ENCODE measurements at regions not wholly inside any gene's neighbourhood (a gene's known extent, or its start where the extent isn't known, plus 50 kb on each side); places are given as distances from the start of the nearest gene placed in this dataset.

DNA sequence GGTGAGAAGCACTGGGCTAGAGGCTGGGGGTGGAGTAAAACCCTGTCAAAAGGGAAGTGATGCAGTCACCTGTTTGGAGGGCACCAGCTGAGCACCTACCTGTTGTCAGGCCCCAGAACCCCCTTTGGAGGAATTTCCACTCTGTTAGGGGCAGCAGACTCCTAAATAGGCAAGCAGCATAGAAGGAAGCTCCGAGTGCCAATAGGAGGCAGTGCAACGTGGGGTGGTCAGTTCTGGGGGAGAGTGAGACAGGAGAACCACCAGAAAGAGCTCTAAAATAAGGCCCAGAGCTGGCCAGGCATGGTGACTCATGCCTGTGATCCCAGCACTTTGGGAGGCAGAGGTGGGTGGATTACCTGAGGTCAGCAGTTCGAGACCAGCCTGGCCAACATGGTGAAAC is 203.7 kb upstream of the ZC3H12A start:
- no peak for ATAC-seq
- DNase-seq (ENCODE audit: low spot score): no peak

DNA sequence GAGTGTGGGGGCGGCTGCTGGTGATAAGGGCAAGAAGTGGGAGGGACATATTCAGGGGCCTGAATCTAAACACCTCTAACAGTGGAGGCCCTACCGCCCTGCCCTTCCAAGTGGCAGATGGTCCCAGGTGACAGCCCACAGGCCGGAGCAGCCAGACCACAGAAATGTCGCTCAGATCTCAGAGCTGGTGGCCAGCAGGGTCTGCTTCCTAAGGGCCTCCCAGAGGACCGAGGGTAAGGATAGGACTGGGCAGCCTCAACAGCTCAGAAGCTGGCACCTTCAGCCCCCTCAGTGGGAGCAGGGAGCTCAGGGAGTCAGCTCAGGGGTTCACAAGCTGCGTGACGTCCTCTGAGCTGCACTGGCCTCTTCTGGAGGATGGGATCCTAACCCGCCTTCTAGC is 201.8 kb upstream of the ZC3H12A start:
- DNase-seq (ENCODE audit: low spot score): no peak
- no peak for ATAC-seq

DNA sequence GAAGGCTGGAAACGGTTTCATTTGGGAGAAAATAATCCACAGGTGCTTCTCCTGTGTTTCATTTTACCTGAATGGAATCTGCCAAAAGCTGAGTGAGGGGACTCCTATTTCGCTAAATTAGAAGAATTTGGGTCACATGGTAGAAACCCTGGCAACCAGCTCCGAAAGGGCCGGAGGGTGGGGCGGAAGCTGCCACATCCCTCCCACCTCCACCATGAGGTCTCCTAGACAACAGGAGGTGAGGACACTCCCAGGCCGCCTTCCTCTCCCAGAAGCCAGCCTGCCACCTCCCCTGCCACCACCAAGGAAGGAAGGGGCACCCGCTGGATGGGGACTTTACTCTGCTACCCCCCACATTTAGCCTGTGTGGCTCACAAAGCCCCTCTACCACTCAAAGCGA is 199.9 kb upstream of the ZC3H12A start:
- no peak for DNase-seq (ENCODE audit: low spot score)

DNA sequence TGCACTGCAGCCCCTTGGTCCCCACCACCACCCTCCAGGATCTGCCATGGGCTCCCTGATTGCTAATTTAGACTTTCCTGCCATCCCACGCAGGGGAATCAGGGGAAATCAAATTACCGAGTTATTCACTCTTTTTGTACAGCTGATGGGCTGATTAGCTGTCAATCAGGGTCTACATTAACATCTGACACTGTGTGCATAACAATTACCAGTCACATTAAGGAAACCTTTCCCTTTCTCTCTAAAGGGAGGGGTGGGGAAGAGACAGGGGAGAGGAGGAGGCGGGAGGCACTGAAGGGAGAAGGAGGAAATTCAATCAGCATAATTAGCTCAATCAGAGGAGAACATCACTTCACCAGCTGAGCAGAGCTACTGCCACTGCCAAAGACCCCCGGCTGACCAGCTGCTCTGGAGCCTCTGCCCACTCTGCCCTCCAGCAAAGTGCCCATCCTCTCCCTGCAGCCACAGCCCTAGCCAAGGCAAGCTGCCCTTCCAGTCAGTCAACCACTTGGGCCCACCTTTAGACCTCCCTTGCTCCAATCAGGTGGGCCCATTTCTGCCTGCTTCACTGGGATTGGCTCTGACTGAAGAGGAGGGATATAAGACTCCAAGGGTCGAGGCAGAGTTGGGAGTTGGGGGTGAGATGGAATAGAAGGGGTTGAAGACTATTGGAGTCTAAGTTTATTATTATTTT is 199.3 kb upstream of the ZC3H12A start:
- ATAC-seq: no peak

More for the DNA sequence above, 199.9 kb upstream of the ZC3H12A start:
- no peak for ATAC-seq

DNA sequence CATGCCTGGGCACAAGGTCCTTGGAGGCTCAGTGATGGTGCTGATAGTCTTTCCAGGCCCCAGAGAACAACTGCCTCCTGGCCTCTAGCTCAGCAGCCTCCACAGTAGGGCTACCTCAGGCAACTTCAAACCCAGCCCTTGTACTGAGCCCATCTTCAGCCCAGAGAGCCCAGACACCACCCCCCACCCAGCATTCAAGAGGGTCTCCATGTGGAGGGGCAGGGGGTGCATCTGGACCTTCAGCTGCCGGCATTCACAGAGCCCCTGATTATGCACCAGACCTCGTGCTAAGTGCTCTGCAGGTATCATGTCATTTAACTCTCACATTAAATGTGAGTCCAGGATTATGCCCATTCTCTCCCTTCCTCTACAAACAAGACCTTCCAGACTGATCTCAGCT is 197.0 kb upstream of the ZC3H12A start:
- DNase-seq (ENCODE audit: low spot score) (no peak), ATAC-seq (no peak)

More for the DNA sequence above, 199.3 kb upstream of the ZC3H12A start:
- DNase-seq (ENCODE audit: low spot score): no peak

DNA sequence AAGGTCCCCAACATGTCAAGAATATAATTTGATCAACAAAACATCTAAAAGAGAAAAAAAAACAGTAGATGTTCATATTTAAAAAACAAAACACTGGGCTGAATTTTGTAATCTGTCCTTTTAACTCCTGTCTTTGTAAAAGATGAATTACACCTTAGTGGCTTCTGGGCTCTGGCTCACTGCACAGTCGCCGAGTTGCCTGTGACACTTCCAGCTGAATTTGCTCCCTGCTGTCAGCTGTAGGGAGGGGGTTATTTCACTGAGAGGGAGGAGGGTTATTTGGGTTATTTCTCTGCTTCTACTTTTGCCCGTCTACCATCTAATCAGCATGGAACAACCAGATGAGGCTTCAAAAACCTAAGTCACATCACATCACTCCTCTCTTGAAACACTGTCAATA is 193.0 kb upstream of the ZC3H12A start:
- DNase-seq (ENCODE audit: low spot score): no peak
- no peak for ATAC-seq

DNA sequence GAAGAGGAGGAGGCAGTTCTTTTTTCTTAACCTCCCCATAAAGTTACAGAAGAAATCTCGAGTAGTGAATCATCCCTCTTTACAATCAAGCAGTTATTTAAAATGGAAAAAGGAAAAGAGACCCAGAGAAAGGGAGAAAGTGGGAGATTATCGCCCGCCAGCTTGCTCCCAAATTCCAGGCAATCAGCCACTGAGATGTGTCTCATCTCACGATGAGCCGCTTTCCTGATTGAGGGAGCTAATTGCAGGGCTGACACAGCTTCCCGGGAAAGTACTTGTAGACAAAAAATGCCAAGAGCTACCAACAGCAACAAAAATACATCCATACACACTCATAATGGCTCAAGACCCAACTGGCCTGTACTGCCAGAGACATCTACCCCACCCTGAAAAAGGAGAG is 191.6 kb upstream of the ZC3H12A start:
- ATAC-seq (no peak), DNase-seq (ENCODE audit: low spot score) (no peak)

DNA sequence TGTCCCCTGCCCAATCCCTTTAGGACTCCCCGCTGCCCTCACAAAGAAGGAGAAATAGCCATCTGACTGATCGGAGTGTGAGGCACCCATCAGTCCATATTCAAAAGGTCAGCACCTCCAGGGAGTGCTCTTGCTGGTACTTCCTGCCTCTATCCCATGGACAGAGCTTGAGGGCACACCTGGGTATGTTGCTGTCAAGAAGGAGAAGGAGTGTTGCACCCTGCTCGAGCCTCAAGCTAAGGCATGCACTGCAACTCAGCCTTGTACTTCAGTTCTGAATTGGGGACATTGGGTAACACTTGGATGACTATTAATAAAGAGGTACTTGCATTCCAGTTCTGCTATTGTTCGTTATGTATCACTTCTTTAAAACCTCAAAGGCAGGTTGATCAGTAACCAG is 190.3 kb upstream of the ZC3H12A start:
- ATAC-seq: no peak

DNA sequence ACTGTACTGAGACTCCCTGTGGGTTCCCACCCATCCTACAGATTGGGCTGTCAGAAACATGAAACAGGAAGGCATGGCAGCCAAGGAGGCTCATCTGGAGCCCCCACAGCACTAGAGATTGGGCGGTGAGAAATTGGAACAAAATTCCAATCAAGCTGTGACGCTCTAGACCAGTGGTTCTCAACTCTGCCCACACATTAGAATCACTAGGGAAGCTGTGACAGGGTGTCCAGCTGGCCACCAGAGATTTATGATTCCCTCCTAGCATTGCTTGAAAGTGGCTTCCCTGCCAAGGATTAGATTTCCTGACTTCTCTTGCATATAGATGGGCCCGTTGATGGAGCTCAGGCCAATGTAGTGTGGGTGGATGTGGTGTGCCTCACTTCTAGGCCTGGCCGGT is 187.5 kb upstream of the ZC3H12A start:
- DNase-seq (ENCODE audit: low spot score) (no peak), ATAC-seq (no peak)

More for the DNA sequence above, 190.3 kb upstream of the ZC3H12A start:
- DNase-seq (ENCODE audit: low spot score): no peak

DNA sequence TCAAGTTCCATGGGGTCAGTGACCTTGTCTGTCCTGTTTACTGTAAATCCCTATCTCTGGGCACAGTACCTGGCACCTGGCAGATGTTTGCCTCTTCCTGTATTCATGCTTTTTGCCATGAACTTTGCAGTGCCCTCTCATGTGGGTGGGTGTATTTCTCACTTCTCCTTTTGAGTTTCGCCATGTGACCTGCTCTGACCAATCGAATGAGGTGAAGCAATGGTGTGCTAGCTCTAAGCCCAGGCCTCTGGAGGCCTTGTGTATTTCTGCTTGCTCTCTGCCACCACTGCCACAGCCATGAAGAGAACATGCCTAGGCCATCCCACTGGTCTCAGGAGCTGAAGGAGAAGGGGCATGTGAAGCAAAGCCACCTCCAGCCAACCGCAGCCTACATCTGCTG is 185.5 kb upstream of the ZC3H12A start:
- DNase-seq (ENCODE audit: low spot score): no peak
- no peak for ATAC-seq

DNA sequence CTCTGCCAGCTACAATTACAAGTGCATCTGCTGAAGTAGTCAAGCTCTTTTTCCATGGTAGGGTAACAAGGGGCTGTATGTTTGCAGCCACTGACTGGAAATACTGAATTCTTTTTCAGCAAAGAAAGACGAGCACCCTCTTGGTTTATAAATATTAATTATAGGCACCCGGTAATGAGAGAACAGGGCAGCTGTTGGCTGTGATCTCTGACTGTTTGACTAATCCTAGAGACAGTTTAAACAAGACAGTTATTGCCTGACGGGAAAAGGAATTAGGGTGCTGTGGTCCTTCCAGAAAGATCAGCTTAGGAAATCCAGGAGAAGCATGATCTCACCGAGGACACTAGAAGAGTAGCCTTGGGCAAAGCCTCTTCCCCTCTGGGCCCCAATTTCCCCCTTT is 183.7 kb upstream of the ZC3H12A start:
- ATAC-seq (no peak), DNase-seq (ENCODE audit: low spot score) (no peak)

DNA sequence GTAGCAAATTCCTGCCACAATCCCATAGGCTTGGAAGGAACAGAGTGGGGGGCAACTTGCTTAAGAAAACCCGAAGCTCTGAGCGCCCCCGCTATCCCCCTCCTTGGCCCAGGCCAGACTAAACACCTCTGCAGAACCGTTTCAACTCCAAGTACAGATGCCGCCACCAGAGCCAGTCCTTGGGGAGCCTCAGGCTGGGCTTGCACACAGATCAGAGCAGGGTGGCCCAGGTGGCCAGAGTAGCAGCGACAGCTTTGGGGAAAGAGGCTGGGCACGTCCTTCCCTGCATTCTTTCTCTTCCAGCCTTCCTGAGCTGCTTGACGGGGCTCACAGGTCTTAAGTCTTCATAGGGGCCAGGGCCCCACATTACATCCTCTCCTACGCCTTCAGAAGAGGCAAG is 181.6 kb upstream of the ZC3H12A start:
- DNase-seq (ENCODE audit: low spot score): no peak
- ATAC-seq: no peak

DNA sequence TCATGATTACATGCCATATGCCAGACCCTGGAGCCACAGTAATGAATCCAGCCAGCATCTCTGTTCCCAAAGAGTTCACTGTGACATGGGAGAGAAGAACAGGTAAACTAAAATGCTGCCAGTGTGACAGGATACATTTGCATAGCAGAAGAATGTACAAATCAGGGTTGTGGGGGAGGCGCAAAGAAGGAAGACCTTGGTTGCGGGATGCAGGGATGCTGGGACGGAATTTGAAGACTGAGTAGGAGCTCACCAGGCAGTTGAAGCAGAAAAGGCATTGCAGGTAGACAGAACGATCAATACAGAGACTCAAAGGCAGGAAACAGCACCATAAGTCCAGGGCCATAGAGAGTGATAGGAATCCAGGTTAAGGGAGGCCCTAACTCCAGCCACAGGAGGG is 180.3 kb upstream of the ZC3H12A start:
- no peak for ATAC-seq

DNA sequence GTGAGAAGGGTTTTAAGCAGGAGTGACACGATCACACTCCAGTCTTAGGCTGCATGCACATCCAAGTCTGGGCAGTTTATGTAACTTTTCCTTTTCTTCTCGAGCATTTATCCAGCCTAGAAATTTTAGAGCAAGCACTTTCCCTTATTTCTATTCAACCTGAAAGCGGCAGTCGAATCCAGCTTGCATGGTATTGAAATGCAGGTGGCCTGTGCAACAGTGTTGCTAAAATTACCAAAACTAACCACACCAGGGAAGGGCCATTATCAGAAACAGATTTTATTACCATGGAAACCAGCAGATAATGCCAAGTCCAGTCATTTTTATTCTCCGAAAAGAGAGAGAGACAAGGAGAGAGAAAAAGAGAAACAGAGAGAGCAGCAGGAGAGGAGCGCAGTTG is 179.9 kb upstream of the ZC3H12A start:
- no peak for ATAC-seq
- DNase-seq (ENCODE audit: low spot score): no peak

More for the DNA sequence above, 180.3 kb upstream of the ZC3H12A start:
- DNase-seq (ENCODE audit: low spot score): no peak

DNA sequence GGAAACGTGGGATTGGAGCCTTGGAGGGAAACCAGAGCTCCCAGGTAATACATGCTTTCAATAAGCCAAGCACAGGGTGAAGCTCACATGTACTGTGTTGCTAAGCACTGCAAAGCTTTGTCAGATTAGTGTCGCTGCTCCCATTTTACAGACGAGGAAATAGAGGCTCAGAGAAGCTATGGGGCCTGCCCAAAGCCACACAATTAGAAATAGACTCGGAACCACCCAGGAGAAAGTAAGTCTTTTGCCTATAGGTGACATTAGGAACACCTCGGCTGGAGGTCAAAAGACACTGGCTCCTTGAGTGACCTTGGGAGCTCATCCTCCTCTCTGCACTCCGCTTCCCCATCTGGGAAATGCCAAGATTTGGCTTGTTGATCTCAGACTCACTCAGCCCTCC is 175.6 kb upstream of the ZC3H12A start:
- ATAC-seq (no peak), DNase-seq (ENCODE audit: low spot score) (no peak)

DNA sequence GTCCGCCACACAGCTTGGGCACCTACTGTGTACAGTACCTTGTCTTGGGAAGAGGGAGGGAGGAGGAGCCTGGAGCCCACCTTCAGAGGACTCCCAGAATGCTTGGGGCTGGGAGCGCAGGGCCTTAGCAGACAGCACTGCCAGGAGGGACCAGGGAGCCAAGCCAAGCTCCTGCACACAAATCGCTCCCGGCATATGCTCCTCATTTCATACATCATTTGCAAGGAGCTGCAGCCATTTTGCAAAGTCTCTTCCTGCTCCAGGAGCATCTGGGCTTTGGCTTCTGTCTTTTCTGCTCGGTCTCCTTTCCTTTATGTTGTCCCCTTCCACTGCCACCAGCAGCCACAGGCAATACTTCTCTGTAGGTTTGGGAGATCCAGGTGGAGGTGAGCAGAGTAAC is 175.2 kb upstream of the ZC3H12A start:
- DNase-seq (ENCODE audit: low spot score) (no peak), ATAC-seq (no peak)

DNA sequence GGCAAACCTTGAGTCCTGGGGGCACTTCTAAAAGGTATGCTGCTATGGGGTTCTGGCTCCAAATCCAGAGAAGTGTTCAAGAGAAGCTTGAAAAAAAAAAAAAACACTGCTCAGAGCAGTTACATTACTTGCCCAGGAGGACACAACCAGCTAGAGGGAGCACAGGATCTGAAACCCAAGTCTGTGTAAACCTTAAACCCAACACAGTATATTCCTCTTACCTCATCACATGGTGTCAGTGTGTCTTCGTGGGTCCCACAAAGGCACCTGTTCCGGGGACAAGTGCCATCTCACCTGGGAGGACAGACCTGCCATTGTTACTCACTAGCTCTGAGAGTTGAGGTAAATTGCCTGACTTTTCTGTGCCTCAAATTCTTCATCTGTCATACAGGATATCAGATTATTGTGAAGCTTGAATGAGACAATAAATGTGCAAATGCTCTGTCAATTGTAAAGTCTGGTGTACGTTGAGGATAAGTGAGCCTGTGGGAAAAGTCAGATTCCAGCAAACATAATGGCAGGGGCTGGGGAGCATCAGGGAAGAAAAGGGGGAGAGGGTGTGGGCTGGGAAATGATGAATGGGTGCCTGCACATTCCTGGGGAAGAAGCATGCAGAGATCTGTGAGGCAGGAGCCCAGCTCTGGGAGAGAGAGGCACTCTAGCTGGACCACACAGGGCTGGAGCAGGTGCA is 170.4 kb upstream of the ZC3H12A start:
- ATAC-seq: no peak
- DNase-seq (ENCODE audit: low spot score): no peak

DNA sequence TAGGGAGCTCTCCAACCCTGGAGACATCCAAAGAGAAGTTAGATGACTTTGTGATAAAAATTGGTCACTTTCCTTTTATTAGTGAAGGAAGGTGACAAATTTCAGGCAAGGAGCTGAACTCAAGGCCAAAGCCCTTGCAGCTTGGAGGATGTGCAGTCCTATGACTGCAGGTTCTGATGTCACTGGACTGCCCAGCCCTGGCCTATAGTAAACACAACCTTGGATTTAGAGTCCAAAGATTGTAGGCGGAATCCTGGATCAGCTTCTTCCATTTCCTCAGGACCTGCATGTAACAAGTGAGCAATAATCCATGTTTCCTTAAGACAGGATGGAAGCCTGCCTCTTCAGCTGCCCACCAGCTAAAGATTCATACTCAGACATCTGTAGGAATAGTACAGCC is 169.3 kb upstream of the ZC3H12A start:
- no peak for DNase-seq (ENCODE audit: low spot score)

DNA sequence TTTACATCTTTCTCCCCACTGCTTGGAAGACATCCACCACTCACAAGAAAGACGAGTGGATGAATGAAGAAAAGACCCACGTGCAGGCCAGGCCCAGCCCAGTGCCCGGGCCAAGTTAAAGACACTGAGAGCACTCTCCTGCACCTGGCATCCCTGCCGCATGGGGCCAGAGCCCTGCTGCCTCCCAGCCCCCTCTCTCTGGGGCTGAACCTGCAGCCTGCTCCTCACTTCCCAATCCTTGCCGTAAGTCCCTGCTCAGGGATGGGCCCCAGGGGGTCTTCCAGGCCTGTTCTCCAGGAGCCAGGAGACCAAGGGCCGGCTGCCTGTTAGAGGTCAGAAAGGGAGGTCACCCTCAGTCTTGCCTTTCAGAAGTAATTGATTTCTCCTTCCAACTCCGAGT is 168.5 kb upstream of the ZC3H12A start:
- no peak for DNase-seq (ENCODE audit: low spot score)
- ATAC-seq: no peak

More for the DNA sequence above, 169.3 kb upstream of the ZC3H12A start:
- peak; percentile 59 for ATAC-seq

DNA sequence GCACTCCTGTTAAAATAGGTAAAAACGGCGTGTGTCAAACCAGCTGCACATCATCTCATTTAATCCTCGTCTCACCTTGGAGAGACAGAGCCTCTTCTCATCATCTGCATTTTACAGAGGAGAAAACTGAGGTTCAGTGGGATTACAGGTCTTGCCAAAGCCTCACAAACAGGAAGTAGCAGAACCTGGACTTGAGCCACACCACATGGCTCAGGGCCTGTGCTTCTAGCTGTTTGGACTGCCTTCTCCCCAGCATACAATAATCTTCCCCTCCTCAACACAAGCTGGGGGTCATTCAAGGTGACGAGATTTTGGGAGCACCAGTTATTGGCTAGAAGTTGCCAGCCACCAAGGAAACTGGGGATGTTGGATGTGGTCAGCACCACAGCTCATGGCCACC is 167.9 kb upstream of the ZC3H12A start:
- DNase-seq (ENCODE audit: low spot score) (no peak), ATAC-seq (no peak)

DNA sequence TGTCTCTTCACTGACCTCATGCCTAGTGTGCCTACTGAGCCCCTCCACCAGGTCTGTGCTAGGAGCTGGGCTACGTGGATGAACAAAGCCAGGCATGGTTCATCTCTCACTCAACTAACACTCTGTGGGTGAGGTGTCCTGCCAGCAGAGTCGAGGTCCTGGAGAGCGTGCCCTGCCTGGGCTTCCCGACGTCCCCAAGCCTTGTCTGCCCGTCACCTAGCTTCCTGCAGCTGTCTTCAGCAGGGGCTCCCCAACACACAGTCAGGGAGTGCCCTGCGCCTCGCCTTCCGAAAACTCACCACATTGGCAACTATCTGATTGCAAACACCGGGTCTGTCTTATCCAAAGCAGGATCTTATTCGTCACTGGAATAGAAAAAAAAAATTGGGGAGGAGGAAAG is 167.5 kb upstream of the ZC3H12A start:
- ATAC-seq: no peak
- no peak for DNase-seq (ENCODE audit: low spot score)

DNA sequence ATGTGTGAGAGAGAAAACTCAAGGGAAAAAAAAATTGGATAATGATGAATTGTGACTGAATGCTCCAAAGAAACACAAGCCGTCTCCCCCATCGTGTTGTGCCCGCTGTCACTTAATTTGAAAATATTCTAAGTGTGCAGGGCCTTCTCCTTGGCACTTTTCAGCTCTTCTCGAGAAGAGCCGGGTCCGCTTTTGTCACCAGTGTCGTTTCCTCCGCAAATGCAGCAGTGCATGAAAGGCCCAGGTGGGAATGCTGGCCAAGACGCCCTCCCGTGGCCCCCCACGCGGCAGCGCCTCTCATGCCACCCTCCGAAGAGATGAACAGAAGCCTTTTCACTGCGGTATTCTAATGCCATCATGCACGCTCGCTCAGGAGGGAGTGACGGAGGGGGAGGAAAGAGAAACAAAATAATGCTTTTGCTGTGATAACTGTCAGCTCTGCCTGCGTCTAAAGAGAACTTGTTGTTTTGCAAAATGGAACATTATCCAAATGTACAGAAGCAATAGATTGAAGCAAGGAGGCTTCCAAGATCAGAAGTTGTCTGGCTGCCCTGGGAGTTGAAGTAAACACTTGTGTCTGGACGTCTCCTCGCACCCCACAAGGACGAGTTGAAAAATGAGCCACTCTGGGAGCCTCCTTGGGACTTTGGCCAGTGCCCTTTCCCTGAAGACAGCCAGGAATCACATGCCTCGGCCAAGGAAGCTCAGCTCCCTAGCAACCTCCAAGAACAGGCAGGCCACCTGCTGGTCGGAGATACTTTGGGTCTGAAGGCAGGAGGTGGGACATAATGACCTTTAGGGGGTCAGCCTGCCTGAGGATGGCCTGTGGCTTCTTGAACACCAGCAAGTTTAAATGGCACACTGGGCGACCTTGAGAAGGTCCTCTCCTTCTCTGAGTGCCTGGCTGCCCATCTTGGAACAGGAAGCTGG is 166.1 kb upstream of the ZC3H12A start:
- DNase-seq (ENCODE audit: low spot score) (no peak), ATAC-seq (no peak)
